ENCODE measurements at regions not wholly inside any gene's neighbourhood (a gene's known extent, or its start where the extent isn't known, plus 50 kb on each side); places are given as distances from the start of the nearest gene placed in this dataset.

DNA sequence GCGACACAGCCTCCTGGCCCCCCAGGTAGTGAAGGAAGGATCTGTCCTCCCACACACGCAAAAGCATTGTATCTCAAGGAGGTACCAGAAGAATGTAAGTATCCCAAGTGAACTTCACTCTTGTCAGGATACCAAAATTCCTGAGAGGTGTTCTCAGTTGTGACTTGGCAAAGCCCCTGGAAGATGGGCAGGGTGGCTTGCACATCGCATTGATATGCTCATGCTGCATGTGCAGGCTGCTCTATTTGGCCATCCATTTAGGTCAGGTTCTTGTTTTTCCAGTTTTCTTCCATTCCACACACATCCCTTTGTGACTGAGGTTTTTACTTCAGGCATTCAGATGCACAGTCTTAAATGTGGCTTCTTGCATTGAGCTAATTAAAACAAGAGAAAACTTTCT is 382.8 kb downstream of the FOXO1 start:
- H3K27me3 ChIP-seq (ENCODE audit: insufficient read depth, low read length): no peaks in the 10 kb centered on the region
- no peak overlapping the region for H3K27ac ChIP-seq (ENCODE audit: low read depth, low read length, poor library complexity, severe bottlenecking)
- no peaks in the 10 kb centered on the region for H3K36me3 ChIP-seq (ENCODE audit: insufficient read depth, low read length)
- no peaks in the 10 kb centered on the region for H3K79me2 ChIP-seq (ENCODE audit: insufficient read depth, low read length)
- H3K4me2 ChIP-seq (ENCODE audit: low read length): no peak overlapping the region
- no peak overlapping the region for H3K4me3 ChIP-seq (ENCODE audit: low read depth, low read length, poor library complexity, severe bottlenecking)
- H3K9ac ChIP-seq (ENCODE audit: low read length): no peak overlapping the region
- no peaks in the 10 kb centered on the region for H3K4me1 ChIP-seq (ENCODE audit: insufficient read depth, low read length, severe bottlenecking)
- no peak overlapping the region for H2AFZ ChIP-seq (ENCODE audit: low read length)
- H3K9me2 ChIP-seq (ENCODE audit: low read depth, low read length): no peaks in the 10 kb centered on the region
- TF ChIP-seq, protein P1, sequence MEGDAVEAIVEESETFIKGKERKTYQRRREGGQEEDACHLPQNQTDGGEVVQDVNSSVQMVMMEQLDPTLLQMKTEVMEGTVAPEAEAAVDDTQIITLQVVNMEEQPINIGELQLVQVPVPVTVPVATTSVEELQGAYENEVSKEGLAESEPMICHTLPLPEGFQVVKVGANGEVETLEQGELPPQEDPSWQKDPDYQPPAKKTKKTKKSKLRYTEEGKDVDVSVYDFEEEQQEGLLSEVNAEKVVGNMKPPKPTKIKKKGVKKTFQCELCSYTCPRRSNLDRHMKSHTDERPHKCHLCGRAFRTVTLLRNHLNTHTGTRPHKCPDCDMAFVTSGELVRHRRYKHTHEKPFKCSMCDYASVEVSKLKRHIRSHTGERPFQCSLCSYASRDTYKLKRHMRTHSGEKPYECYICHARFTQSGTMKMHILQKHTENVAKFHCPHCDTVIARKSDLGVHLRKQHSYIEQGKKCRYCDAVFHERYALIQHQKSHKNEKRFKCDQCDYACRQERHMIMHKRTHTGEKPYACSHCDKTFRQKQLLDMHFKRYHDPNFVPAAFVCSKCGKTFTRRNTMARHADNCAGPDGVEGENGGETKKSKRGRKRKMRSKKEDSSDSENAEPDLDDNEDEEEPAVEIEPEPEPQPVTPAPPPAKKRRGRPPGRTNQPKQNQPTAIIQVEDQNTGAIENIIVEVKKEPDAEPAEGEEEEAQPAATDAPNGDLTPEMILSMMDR (IDR thresholded peaks at IDR 0.05; ENCODE audit: low read length): no peak
- TF ChIP-seq EZH2 (IDR thresholded peaks at IDR 0.05; ENCODE audit: borderline replicate concordance, low read length): no peak
- H3K9me3 ChIP-seq (ENCODE audit: low read length): no peaks in the 10 kb centered on the region
- H4K20me1 ChIP-seq (ENCODE audit: insufficient read depth, low read length): no peaks in the 10 kb centered on the region
- H3F3A ChIP-seq (ENCODE audit: insufficient read depth, low read length): no peaks in the 10 kb centered on the region

DNA sequence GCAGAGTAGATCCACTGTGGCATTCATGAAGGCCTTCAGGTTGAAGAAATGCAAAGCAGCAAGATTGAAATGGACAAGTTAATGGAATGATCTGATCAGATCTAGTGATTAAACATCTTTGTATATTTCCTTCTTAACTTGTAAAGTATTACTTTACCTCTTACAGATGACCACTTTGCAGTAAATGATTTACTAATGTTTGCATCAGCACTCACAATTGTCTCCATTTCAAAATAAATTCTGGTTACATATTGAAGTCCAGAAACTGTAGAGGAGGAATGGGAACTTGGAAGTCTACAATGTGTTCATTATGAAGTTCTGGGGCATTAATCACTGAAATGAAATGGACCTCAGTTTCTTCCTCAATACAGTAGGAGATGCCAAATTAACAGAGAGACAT is 380.8 kb downstream of the FOXO1 start:
- H3K4me1 ChIP-seq (ENCODE audit: insufficient read depth, low read length, severe bottlenecking): no peaks in the 10 kb centered on the region
- H3K9me3 ChIP-seq (ENCODE audit: low read length): no peaks in the 10 kb centered on the region
- H2AFZ ChIP-seq (ENCODE audit: low read length): no peak overlapping the region
- no peaks in the 10 kb centered on the region for H3K79me2 ChIP-seq (ENCODE audit: insufficient read depth, low read length)
- H3K4me2 ChIP-seq (ENCODE audit: low read length): no peak overlapping the region
- H4K20me1 ChIP-seq (ENCODE audit: insufficient read depth, low read length): no peaks in the 10 kb centered on the region
- H3K27me3 ChIP-seq (ENCODE audit: insufficient read depth, low read length): no peaks in the 10 kb centered on the region
- TF ChIP-seq, protein P1 (IDR thresholded peaks at IDR 0.05; ENCODE audit: low read length): no peak
- TF ChIP-seq EZH2 (IDR thresholded peaks at IDR 0.05; ENCODE audit: borderline replicate concordance, low read length): no peak
- H3F3A ChIP-seq (ENCODE audit: insufficient read depth, low read length): no peaks in the 10 kb centered on the region
- no peaks in the 10 kb centered on the region for H3K36me3 ChIP-seq (ENCODE audit: insufficient read depth, low read length)
- no peak overlapping the region for H3K27ac ChIP-seq (ENCODE audit: low read depth, low read length, poor library complexity, severe bottlenecking)
- H3K9me2 ChIP-seq (ENCODE audit: low read depth, low read length): no peaks in the 10 kb centered on the region
- H3K4me3 ChIP-seq (ENCODE audit: low read depth, low read length, poor library complexity, severe bottlenecking): no peak overlapping the region
- no peak overlapping the region for H3K9ac ChIP-seq (ENCODE audit: low read length)

DNA sequence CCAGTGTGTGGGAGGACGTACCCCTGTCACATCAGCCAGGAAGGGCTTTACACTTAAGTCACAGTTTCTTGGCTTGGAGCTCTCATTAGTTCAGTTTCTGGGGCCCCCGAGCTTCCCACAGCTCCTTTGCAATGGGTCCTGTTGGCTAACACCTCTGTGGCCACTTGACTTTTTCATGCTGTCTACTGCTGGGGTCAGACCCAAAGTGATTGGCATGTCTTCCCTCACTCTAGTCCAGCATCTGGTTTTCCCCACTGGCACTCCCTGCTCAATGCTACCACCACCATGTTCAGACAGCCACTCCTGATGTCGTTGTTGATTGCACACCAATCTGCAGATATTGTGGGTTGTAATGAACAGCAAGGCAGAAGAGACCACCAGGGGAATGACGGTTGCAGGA is 379.0 kb downstream of the FOXO1 start:
- no peak overlapping the region for H3K4me2 ChIP-seq (ENCODE audit: low read length)
- no peaks in the 10 kb centered on the region for H3K79me2 ChIP-seq (ENCODE audit: insufficient read depth, low read length)
- no peak overlapping the region for H3K4me3 ChIP-seq (ENCODE audit: low read depth, low read length, poor library complexity, severe bottlenecking)
- H3K4me1 ChIP-seq (ENCODE audit: insufficient read depth, low read length, severe bottlenecking): no peaks in the 10 kb centered on the region
- no peaks in the 10 kb centered on the region for H3K9me2 ChIP-seq (ENCODE audit: low read depth, low read length)
- no peaks in the 10 kb centered on the region for H3F3A ChIP-seq (ENCODE audit: insufficient read depth, low read length)
- no peak overlapping the region for H3K27ac ChIP-seq (ENCODE audit: low read depth, low read length, poor library complexity, severe bottlenecking)
- H3K9ac ChIP-seq (ENCODE audit: low read length): no peak overlapping the region
- H3K36me3 ChIP-seq (ENCODE audit: insufficient read depth, low read length): no peaks in the 10 kb centered on the region
- H4K20me1 ChIP-seq (ENCODE audit: insufficient read depth, low read length): no peaks in the 10 kb centered on the region
- no peaks in the 10 kb centered on the region for H3K27me3 ChIP-seq (ENCODE audit: insufficient read depth, low read length)
- no peak overlapping the region for H2AFZ ChIP-seq (ENCODE audit: low read length)
- TF ChIP-seq, protein P1 (IDR thresholded peaks at IDR 0.05; ENCODE audit: low read length): no peak
- no peak for TF ChIP-seq EZH2 (IDR thresholded peaks at IDR 0.05; ENCODE audit: borderline replicate concordance, low read length)
- H3K9me3 ChIP-seq (ENCODE audit: low read length): no peaks in the 10 kb centered on the region
